ENCODE measurements at regions not wholly inside any gene's neighbourhood (a gene's known extent, or its start where the extent isn't known, plus 50 kb on each side); places are given as distances from the start of the nearest gene placed in this dataset.
A peak's percentile ranks its signal among the peaks of the same experiment; 100 is the strongest.

GRCh38 chr7:15801041-15801440 is 114.6 kb upstream of the MEOX2 start:
- H3K27ac Mint-ChIP-seq: no peak overlapping the region

GRCh38 chr7:15798081-15798480 is 111.6 kb upstream of the MEOX2 start:
- H3K27me3 Mint-ChIP-seq: no peaks in the 10 kb centered on the region
- H3K9me3 Mint-ChIP-seq: peaks cover 4 to 11% (median 9%) of the 10 kb centered on the region in 3 donors
- no peaks in the 10 kb centered on the region for H3K4me1 Mint-ChIP-seq
- H3K27ac Mint-ChIP-seq: no peak overlapping the region
- H3K36me3 Mint-ChIP-seq: no peaks in the 10 kb centered on the region
- no peak overlapping the region for H3K4me3 Mint-ChIP-seq

More at GRCh38 chr7:15801041-15801440, 114.6 kb upstream of the MEOX2 start:
- Mint-ChIP-seq H3K9me3 (peaks cover 3 to 18% (median 8%) of the 10 kb centered on the region in 3 donors), H3K4me3 (no peak overlapping the region), H3K36me3 (no peaks in the 10 kb centered on the region), H3K4me1 (no peaks in the 10 kb centered on the region), H3K27me3 (no peaks in the 10 kb centered on the region)

GRCh38 chr7:15795393-15795792 is 108.9 kb upstream of the MEOX2 start:
- Mint-ChIP-seq H3K9me3 (peaks cover 4 to 7% (median 6%) of the 10 kb centered on the region in 3 donors), H3K4me3 (no peak overlapping the region), H3K27ac (no peak overlapping the region), H3K27me3 (no peaks in the 10 kb centered on the region), H3K4me1 (no peaks in the 10 kb centered on the region), H3K36me3 (no peaks in the 10 kb centered on the region)

- no peak overlapping the region for H3K4me3 Mint-ChIP-seq
- H3K36me3 Mint-ChIP-seq: no peaks in the 10 kb centered on the region
- H3K27me3 Mint-ChIP-seq: no peaks in the 10 kb centered on the region
- no peaks in the 10 kb centered on the region for H3K4me1 Mint-ChIP-seq
- H3K27ac Mint-ChIP-seq: no peak overlapping the region
- H3K9me3 Mint-ChIP-seq: peaks cover 3 to 8% (median 4%) of the 10 kb centered on the region in 3 donors
Observed at GRCh38 chr7:15794801-15795200, 108.3 kb upstream of the MEOX2 start.

GRCh38 chr7:15784694-15785030 is 98.2 kb upstream of the MEOX2 start:
- no peaks in the 10 kb centered on the region for H3K36me3 Mint-ChIP-seq
- H3K27me3 Mint-ChIP-seq: no peaks in the 10 kb centered on the region
- no peak overlapping the region for H3K4me3 Mint-ChIP-seq
- H3K9me3 Mint-ChIP-seq: peaks cover 0 to 5% (median 2%) of the 10 kb centered on the region in 3 donors
- H3K4me1 Mint-ChIP-seq: no peaks in the 10 kb centered on the region
- no peak overlapping the region for H3K27ac Mint-ChIP-seq

GRCh38 chr7:15783987-15784693 is 97.7 kb upstream of the MEOX2 start:
- Mint-ChIP-seq H3K9me3 (peaks cover 0 to 5% (median 2%) of the 10 kb centered on the region in 3 donors), H3K4me3 (peak overlapping the region in 1 of 4 donors; percentile 47), H3K36me3 (no peaks in the 10 kb centered on the region), H3K27ac (no peak overlapping the region), H3K27me3 (no peaks in the 10 kb centered on the region), H3K4me1 (no peaks in the 10 kb centered on the region)

GRCh38 chr7:15782656-15783055 is 96.2 kb upstream of the MEOX2 start:
- Mint-ChIP-seq H3K27me3 (no peaks in the 10 kb centered on the region), H3K4me1 (no peaks in the 10 kb centered on the region), H3K9me3 (peaks cover 0 to 5% (median 2%) of the 10 kb centered on the region in 3 donors), H3K36me3 (no peaks in the 10 kb centered on the region), H3K4me3 (no peak overlapping the region), H3K27ac (no peak overlapping the region)

- H3K9me3 Mint-ChIP-seq: peaks cover 0 to 5% (median 0%) of the 10 kb centered on the region in 3 donors
- H3K27me3 Mint-ChIP-seq: no peaks in the 10 kb centered on the region
- H3K4me1 Mint-ChIP-seq: no peaks in the 10 kb centered on the region
- H3K4me3 Mint-ChIP-seq: no peak overlapping the region
- H3K27ac Mint-ChIP-seq: no peak overlapping the region
- H3K36me3 Mint-ChIP-seq: no peaks in the 10 kb centered on the region
Observed at GRCh38 chr7:15781944-15782343, 95.5 kb upstream of the MEOX2 start.

GRCh38 chr7:15780271-15780670 is 93.8 kb upstream of the MEOX2 start:
- H3K4me1 Mint-ChIP-seq: no peaks in the 10 kb centered on the region
- H3K27ac Mint-ChIP-seq: no peak overlapping the region
- H3K36me3 Mint-ChIP-seq: no peaks in the 10 kb centered on the region
- H3K27me3 Mint-ChIP-seq: no peaks in the 10 kb centered on the region
- no peak overlapping the region for H3K4me3 Mint-ChIP-seq
- H3K9me3 Mint-ChIP-seq: peaks cover 0 to 4% (median 0%) of the 10 kb centered on the region in 3 donors

GRCh38 chr7:15778191-15778590 is 91.7 kb upstream of the MEOX2 start:
- H3K4me1 Mint-ChIP-seq: no peaks in the 10 kb centered on the region
- H3K27ac Mint-ChIP-seq: no peak overlapping the region
- no peaks in the 10 kb centered on the region for H3K27me3 Mint-ChIP-seq
- peaks cover 0 to 4% (median 0%) of the 10 kb centered on the region in 3 donors for H3K9me3 Mint-ChIP-seq
- no peaks in the 10 kb centered on the region for H3K36me3 Mint-ChIP-seq
- no peak overlapping the region for H3K4me3 Mint-ChIP-seq

- Mint-ChIP-seq H3K4me3 (no peak overlapping the region), H3K27me3 (no peaks in the 10 kb centered on the region), H3K36me3 (no peaks in the 10 kb centered on the region), H3K9me3 (peaks cover 0 to 11% (median 2%) of the 10 kb centered on the region in 3 donors), H3K4me1 (peaks cover 0 to 3% (median 0%) of the 10 kb centered on the region in 3 donors), H3K27ac (no peak overlapping the region)
Observed at GRCh38 chr7:15765753-15766152, 79.3 kb upstream of the MEOX2 start.

GRCh38 chr7:15764851-15765382 is 78.4 kb upstream of the MEOX2 start:
- Mint-ChIP-seq H3K27ac (no peak overlapping the region), H3K4me1 (peaks cover 0 to 3% (median 0%) of the 10 kb centered on the region in 3 donors), H3K36me3 (no peaks in the 10 kb centered on the region), H3K27me3 (no peaks in the 10 kb centered on the region), H3K9me3 (peaks cover 0 to 7% (median 0%) of the 10 kb centered on the region in 3 donors), H3K4me3 (no peak overlapping the region)

- Mint-ChIP-seq H3K9me3 (peaks cover 0 to 7% (median 0%) of the 10 kb centered on the region in 3 donors), H3K4me1 (peaks cover 0 to 3% (median 0%) of the 10 kb centered on the region in 3 donors), H3K27me3 (no peaks in the 10 kb centered on the region), H3K27ac (no peak overlapping the region), H3K36me3 (no peaks in the 10 kb centered on the region), H3K4me3 (no peak overlapping the region)
Observed at GRCh38 chr7:15764010-15764409, 77.5 kb upstream of the MEOX2 start.

- Mint-ChIP-seq H3K27me3 (no peaks in the 10 kb centered on the region), H3K36me3 (no peaks in the 10 kb centered on the region), H3K27ac (no peak overlapping the region), H3K4me1 (no peaks in the 10 kb centered on the region), H3K9me3 (peaks cover 4 to 6% (median 5%) of the 10 kb centered on the region in 3 donors), H3K4me3 (no peak overlapping the region)
Observed at GRCh38 chr7:15757041-15758000, 70.8 kb upstream of the MEOX2 start.

GRCh38 chr7:15755061-15755460 is 68.6 kb upstream of the MEOX2 start:
- no peaks in the 10 kb centered on the region for H3K4me1 Mint-ChIP-seq
- H3K4me3 Mint-ChIP-seq: no peak overlapping the region
- no peaks in the 10 kb centered on the region for H3K27me3 Mint-ChIP-seq
- H3K27ac Mint-ChIP-seq: no peak overlapping the region
- no peaks in the 10 kb centered on the region for H3K36me3 Mint-ChIP-seq
- peaks cover 4 to 7% (median 6%) of the 10 kb centered on the region in 3 donors for H3K9me3 Mint-ChIP-seq

Measured in IgD-negative memory B cell (primary cell).